SH-SY5Y (cell line): ENCODE measurements at regions not wholly inside any gene's neighbourhood (a gene's known extent, or its start where the extent isn't known, plus 50 kb on each side); places are given as distances from the start of the nearest gene placed in this dataset.

Experiments used
- GATA2 ChIP-seq: IDR thresholded peaks from 2 replicates; pipeline ENCODE4 v1.6.1; 2011; ENCODE audit warnings: mild to moderate bottlenecking, low read depth, low read length
- GATA3 ChIP-seq: IDR thresholded peaks from 2 replicates; pipeline ENCODE4 v1.6.1; 2011; ENCODE audit warnings: low read depth, mild to moderate bottlenecking, low read length, moderate library complexity

GRCh38 chrX:110425222-110426154, 66.8 kb downstream of the RTL9 start:
- TF ChIP-seq GATA2 = no peak
- no peak for TF ChIP-seq GATA3
